B cell (primary cell): ENCODE measurements at regions not wholly inside any gene's neighbourhood (a gene's known extent, or its start where the extent isn't known, plus 50 kb on each side); places are given as distances from the start of the nearest gene placed in this dataset.

Experiments used
- ATAC-seq: fragments of 200-7000 bp; cut with Tn5 transposase; one replicate; pipeline ENCODE4 v1.10.0; 2021; ENCODE audit warnings: low read depth, mild to moderate bottlenecking, moderate number of reproducible peaks, moderate library complexity
- CTCF ChIA-PET: fragments of 350-600 bp; sonication (Branson Sonifier 250); formaldehyde crosslinking; loops from one replicate; lab custom pipeline; 2021; ENCODE audit warnings: antibody characterized with exemption, inconsistent platforms; lab: Charles Lee
- POLR2A ChIA-PET: fragments of 350-600 bp; sonication (Branson Sonifier 250); formaldehyde crosslinking; loops from one replicate; lab custom pipeline; 2021; ENCODE audit warnings: antibody characterized with exemption; lab: Charles Lee
- DNase-seq: peaks from one replicate; pipeline ENCODE4 v3.0.0; 2013
- H2AFZ ChIP-seq: 2 replicates; pipeline ENCODE4 v1.6.1; 2012; ENCODE audit warnings: mild to moderate bottlenecking, low read depth, low read length; ENCODE audit not compliant: insufficient read depth, poor library complexity, severe bottlenecking
- H3K27ac ChIP-seq, 2 donors: 1 replicate in 1 of 2; 2 replicates in 1 of 2; pipeline ENCODE4 v1.5.1; 2012 to 2013; ENCODE audit warnings: low read length in 2 of 2, mild to moderate bottlenecking in 2 of 2, moderate library complexity in 1 of 2
- H3K27me3 ChIP-seq, 4 experiments: fragments of 200-600 bp in 1 of 4; sonication (generic) in 1 of 4; replicated peaks in 1 of 4; 1 replicate in 2 of 4; 2 replicates in 2 of 4; pipeline versions ENCODE4 v1.6.1 to v1.7.0; 2013 to 2016; ENCODE audit warnings: low read length in 3 of 4, mild to moderate bottlenecking in 2 of 4, mixed read lengths in 1 of 4, moderate library complexity in 1 of 4; ENCODE audit not compliant: insufficient read depth in 4 of 4, control insufficient read depth in 3 of 4; ENCODE audit errors: control extremely low read depth in 1 of 4
- H3K36me3 ChIP-seq, 2 experiments: replicated peaks in 1 of 2; 1 replicate in 1 of 2; 2 replicates in 1 of 2; pipeline versions ENCODE4 v1.6.1 to v1.7.1; 2013; ENCODE audit warnings: low read length in 1 of 2; ENCODE audit not compliant: insufficient read depth in 2 of 2, control insufficient read depth in 1 of 2; ENCODE audit errors: control extremely low read depth in 1 of 2, extremely low read depth in 1 of 2
- H3K4me1 ChIP-seq, 2 donors: fragments of 200-600 bp in 1 of 2; sonication (generic) in 1 of 2; 1 replicate in 1 of 2; 2 replicates in 1 of 2; pipeline versions ENCODE4 v1.5.1 to v1.6.1; 2013 to 2017; ENCODE audit warnings: low read length in 2 of 2; ENCODE audit not compliant: control insufficient read depth in 2 of 2, insufficient read depth in 2 of 2
- H3K4me2 ChIP-seq: replicated peaks from 2 replicates; pipeline ENCODE3; 2012; ENCODE audit warnings: mild to moderate bottlenecking, low read depth, low read length; ENCODE audit not compliant: poor library complexity, severe bottlenecking
- H3K4me3 ChIP-seq, 5 experiments: fragments of 200-600 bp in 1 of 5; sonication (generic) in 1 of 5; 1 replicate in 3 of 5; 2 replicates in 2 of 5; pipeline versions ENCODE4 v1.5.1 to v1.7.0; 2011 to 2016; ENCODE audit warnings: low read length in 4 of 5, mild to moderate bottlenecking in 4 of 5, low read depth in 2 of 5, control low read depth in 1 of 5, moderate library complexity in 1 of 5; ENCODE audit not compliant: insufficient read depth in 1 of 5; ENCODE audit errors: control extremely low read depth in 1 of 5, extremely low read depth in 1 of 5
- H3K79me2 ChIP-seq: fragments of 200-600 bp; sonication (generic); one replicate; pipeline ENCODE4 v1.6.0; 2016; ENCODE audit warnings: low read length; ENCODE audit not compliant: control insufficient read depth, insufficient read depth
- H3K9ac ChIP-seq: fragments of 200-600 bp; sonication (generic); 2 replicates; pipeline ENCODE4 v1.6.1; 2017; ENCODE audit warnings: mild to moderate bottlenecking, low read length, moderate library complexity
- H3K9me3 ChIP-seq, 3 donors: one replicate each; pipeline versions ENCODE4 v1.6.1 to v1.7.1; 2013; ENCODE audit warnings: low read length in 2 of 3; ENCODE audit not compliant: control insufficient read depth in 2 of 3, insufficient read depth in 1 of 3; ENCODE audit errors: control extremely low read depth in 1 of 3
- H4K20me1 ChIP-seq: 2 replicates; pipeline ENCODE4 v1.6.0; 2012; ENCODE audit warnings: mild to moderate bottlenecking, low read length; ENCODE audit not compliant: insufficient read depth, control insufficient read depth, poor library complexity, severe bottlenecking
- H3K27ac Mint-ChIP-seq: one replicate; pipeline ENCODE4 v1.8.0; 2021; ENCODE audit warnings: mixed read lengths
- H3K27me3 Mint-ChIP-seq: one replicate; pipeline ENCODE4 v1.8.0; 2021; ENCODE audit warnings: mixed read lengths
- H3K4me1 Mint-ChIP-seq: one replicate; pipeline ENCODE4 v1.8.0; 2021; ENCODE audit warnings: mixed read lengths
- H3K4me3 Mint-ChIP-seq: one replicate; pipeline ENCODE4 v1.8.0; 2021; ENCODE audit warnings: mixed read lengths
- H3K9me3 Mint-ChIP-seq: one replicate; pipeline ENCODE4 v1.8.0; 2022; ENCODE audit warnings: mixed read lengths; ENCODE audit not compliant: insufficient read depth
- CTCF ChIP-seq: fragments of 200-600 bp; IDR thresholded peaks from one replicate; pipeline ENCODE4 v1.8.0; 2022; ENCODE audit warnings: antibody characterized with exemption, mild to moderate bottlenecking
- EZH2 ChIP-seq: IDR thresholded peaks from 2 replicates; pipeline ENCODE4 v1.6.1; 2012; ENCODE audit warnings: borderline replicate concordance, low read depth, mild to moderate bottlenecking, moderate library complexity, low read length; ENCODE audit not compliant: insufficient read depth, poor library complexity, severe bottlenecking
- WGBS: methylation state at CpG from one replicate; pipeline ENCODE4 v1.1.5; 2013; ENCODE audit warnings: missing lambda C conversion rate; ENCODE audit not compliant: insufficient coverage; 5-methylcytosine and 5-hydroxymethylcytosine counted together
- intact Hi-C: fragments of 100-400 bp; cut with micrococcal nuclease; formaldehyde crosslinking; loops from one replicate; pipeline ENCODE4 v1.10.0; 2022

GRCh38 chr10:30688456-30688855, 58.9 kb upstream of the LYZL2 start:
- CTCF ChIA-PET = interaction anchor here (1.1 to 7.1 kb wide), 12 partner anchors 16 to 1121 kb away, joined by 3 to 95 read pairs (median 8); no protein-coding TSS in a partner anchor
- Histone ChIP-seq H3K9me3 (no peaks in the 10 kb centered on the region), H3K9ac (no peak overlapping the region), H3K4me2 (no peak overlapping the region), H3K79me2 (no peaks in the 10 kb centered on the region), H4K20me1 (no peaks in the 10 kb centered on the region), H2AFZ (no peak overlapping the region), H3K27me3 (peaks cover 0 to 16% (median 8%) of the 10 kb centered on the region in 4 experiments), H3K36me3 (no peaks in the 10 kb centered on the region), H3K4me3 (no peak overlapping the region), H3K27ac (no peak overlapping the region), H3K4me1 (peaks cover 0 to 3% of the 10 kb centered on the region in 2 donors)
- H3K27ac Mint-ChIP-seq = no peak overlapping the region
- no peak overlapping the region for H3K4me3 Mint-ChIP-seq
- intact Hi-C loops = loop anchor here (5.0 kb wide), 1 partner anchor 94 kb away; no protein-coding TSS in a partner anchor
- no peak for ATAC-seq
- POLR2A ChIA-PET = no interaction called here
- H3K27me3 Mint-ChIP-seq = peaks cover 37% of the 10 kb centered on the region
- TF ChIP-seq CTCF (no peak), EZH2 (no peak)
- no peaks in the 10 kb centered on the region for H3K9me3 Mint-ChIP-seq
- no peaks in the 10 kb centered on the region for H3K4me1 Mint-ChIP-seq
- DNase-seq = no peak
- WGBS = 75% methylated on average over 4 of the region's 4 CpGs

- Histone ChIP-seq H3K4me1 (peaks cover 0 to 3% of the 10 kb centered on the region in 2 donors), H4K20me1 (no peaks in the 10 kb centered on the region), H3K27me3 (peaks cover 0 to 18% (median 9%) of the 10 kb centered on the region in 4 experiments), H3K36me3 (no peaks in the 10 kb centered on the region), H2AFZ (peak overlapping the region; percentile 3), H3K9ac (no peak overlapping the region), H3K79me2 (no peaks in the 10 kb centered on the region), H3K4me2 (no peak overlapping the region), H3K4me3 (no peak overlapping the region), H3K27ac (no peak overlapping the region), H3K9me3 (no peaks in the 10 kb centered on the region)
- ChIA-PET POLR2A (interaction anchor here (0.6 to 1.1 kb wide), 2 partner anchors 18 to 1691 kb away, joined by 3 read pairs; no protein-coding TSS in a partner anchor), CTCF (interaction anchor here (0.7 to 7.1 kb wide), 28 partner anchors 10 to 1138 kb away, joined by 3 to 95 read pairs (median 4); partner anchors contain the start of gene ZNF438)
- ATAC-seq (peak; percentile 67), DNase-seq (peak; percentile 72)
- WGBS = 0% methylated on average over 4 of the region's 7 CpGs
- intact Hi-C loops = loop anchor here (1.0 to 5.0 kb wide), 5 partner anchors 17 to 1121 kb away; no protein-coding TSS in a partner anchor
- H3K27ac Mint-ChIP-seq = no peak overlapping the region
- H3K4me1 Mint-ChIP-seq = no peaks in the 10 kb centered on the region
- H3K27me3 Mint-ChIP-seq = peaks cover 41% of the 10 kb centered on the region
- TF ChIP-seq EZH2 = no peak
- peak; percentile 98 for TF ChIP-seq CTCF
- no peak overlapping the region for H3K4me3 Mint-ChIP-seq
- H3K9me3 Mint-ChIP-seq = no peaks in the 10 kb centered on the region
Measured at GRCh38 chr10:30687698-30688213, 58.2 kb upstream of the LYZL2 start.
